SK-N-SH (cell line): ENCODE measurements at regions not wholly inside any gene's neighbourhood (a gene's known extent, or its start where the extent isn't known, plus 50 kb on each side); places are given as distances from the start of the nearest gene placed in this dataset.
"Not testable (repeated sequence)": the region's sequence is repeated elsewhere in the genome, so short reads cannot be mapped to it uniquely, and the experiment has no call there.

Experiments used
- ELF1 ChIP-seq: IDR thresholded peaks from 2 replicates; pipeline ENCODE4 v1.4.0; 2012
- EP300 ChIP-seq, 2 experiments: IDR thresholded peaks; 2 replicates each; pipeline versions ENCODE4 v1.4.0 to v1.6.1; 2012; ENCODE audit warnings: borderline replicate concordance in 1 of 2, low read depth in 1 of 2, low read length in 1 of 2
- EZH2phosphoT487 ChIP-seq: fragments of 200-600 bp; sonication (generic); IDR thresholded peaks from 2 replicates; pipeline ENCODE4 v1.6.1; 2017; ENCODE audit warnings: low read depth, mixed run types, mild to moderate bottlenecking, antibody characterized with exemption, moderate library complexity, borderline replicate concordance
- POLR2AphosphoS5 ChIP-seq: IDR thresholded peaks from 2 replicates; pipeline ENCODE4 v1.6.1; 2012; ENCODE audit warnings: low read depth, low read length
- RAD21 ChIP-seq: IDR thresholded peaks from 2 replicates; pipeline ENCODE4 v1.6.1; 2012; ENCODE audit warnings: mild to moderate bottlenecking, low read length
- RFX5 ChIP-seq: IDR thresholded peaks from 2 replicates; pipeline ENCODE4 v1.6.1; 2012; ENCODE audit warnings: mild to moderate bottlenecking, improper control_type of control experiment, low read length
- TF ChIP-seq, protein P1 (sequence below): fragments of 200-600 bp; sonication (generic); IDR thresholded peaks from 2 replicates; pipeline ENCODE4 v1.6.1; 2017; ENCODE audit warnings: antibody characterized with exemption, mild to moderate bottlenecking, moderate library complexity
- TF ChIP-seq, protein P2 (sequence below): IDR thresholded peaks from 2 replicates; pipeline ENCODE4 v1.6.1; 2012; ENCODE audit warnings: mild to moderate bottlenecking, low read depth, low read length, moderate library complexity

DNA sequence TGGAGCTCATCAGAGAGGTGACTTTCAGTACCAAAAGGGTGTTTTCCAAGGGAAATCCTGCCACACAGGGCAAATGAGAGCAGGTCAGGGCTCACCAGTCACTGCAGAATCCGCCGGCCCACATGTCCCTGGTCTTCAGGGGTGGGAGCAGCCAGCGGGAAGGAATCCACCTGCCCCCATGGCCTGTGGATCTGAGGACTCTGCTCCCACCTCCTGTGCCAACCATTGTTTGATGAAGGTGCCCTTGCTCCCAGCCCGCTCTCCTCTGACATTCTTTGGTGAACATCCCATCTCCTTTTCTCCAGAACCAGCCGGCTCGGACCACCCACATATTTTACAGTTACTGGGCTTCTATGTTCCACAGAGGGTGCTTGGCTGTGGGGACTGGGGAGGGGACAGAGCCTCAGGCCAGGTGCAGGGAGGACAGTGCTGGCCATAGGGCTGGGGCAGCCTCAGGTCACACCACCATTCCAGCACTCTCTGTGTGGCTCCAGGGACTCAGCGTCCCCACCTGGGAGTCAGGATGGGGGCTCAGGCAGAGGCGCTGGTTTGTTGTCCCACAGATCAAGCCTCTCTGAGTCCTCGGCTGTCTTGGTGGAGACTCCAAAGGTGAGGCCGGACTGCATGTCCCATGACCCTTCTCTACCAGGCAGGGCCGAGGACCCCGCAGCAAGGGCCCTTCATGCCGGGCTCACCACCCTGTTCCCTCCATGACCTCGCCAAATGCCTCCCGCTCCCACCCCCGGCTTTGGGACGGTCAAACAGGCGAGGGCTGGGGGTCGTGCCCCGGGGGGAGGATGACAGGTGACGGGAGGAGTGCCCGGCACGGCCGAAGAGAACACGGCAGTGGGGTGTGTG is 183.2 kb upstream of the ZNF469 start:
- not testable (repeated sequence) for TF ChIP-seq POLR2AphosphoS5; RFX5; EP300 (IDR thresholded peaks at IDR 0.05; ENCODE audit: borderline replicate concordance in 1 of 2, low read depth in 1 of 2, low read length in 1 of 2); ELF1; EZH2phosphoT487; RAD21
- TF ChIP-seq, protein P1, sequence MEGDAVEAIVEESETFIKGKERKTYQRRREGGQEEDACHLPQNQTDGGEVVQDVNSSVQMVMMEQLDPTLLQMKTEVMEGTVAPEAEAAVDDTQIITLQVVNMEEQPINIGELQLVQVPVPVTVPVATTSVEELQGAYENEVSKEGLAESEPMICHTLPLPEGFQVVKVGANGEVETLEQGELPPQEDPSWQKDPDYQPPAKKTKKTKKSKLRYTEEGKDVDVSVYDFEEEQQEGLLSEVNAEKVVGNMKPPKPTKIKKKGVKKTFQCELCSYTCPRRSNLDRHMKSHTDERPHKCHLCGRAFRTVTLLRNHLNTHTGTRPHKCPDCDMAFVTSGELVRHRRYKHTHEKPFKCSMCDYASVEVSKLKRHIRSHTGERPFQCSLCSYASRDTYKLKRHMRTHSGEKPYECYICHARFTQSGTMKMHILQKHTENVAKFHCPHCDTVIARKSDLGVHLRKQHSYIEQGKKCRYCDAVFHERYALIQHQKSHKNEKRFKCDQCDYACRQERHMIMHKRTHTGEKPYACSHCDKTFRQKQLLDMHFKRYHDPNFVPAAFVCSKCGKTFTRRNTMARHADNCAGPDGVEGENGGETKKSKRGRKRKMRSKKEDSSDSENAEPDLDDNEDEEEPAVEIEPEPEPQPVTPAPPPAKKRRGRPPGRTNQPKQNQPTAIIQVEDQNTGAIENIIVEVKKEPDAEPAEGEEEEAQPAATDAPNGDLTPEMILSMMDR: not testable (repeated sequence)
- TF ChIP-seq, protein P2, sequence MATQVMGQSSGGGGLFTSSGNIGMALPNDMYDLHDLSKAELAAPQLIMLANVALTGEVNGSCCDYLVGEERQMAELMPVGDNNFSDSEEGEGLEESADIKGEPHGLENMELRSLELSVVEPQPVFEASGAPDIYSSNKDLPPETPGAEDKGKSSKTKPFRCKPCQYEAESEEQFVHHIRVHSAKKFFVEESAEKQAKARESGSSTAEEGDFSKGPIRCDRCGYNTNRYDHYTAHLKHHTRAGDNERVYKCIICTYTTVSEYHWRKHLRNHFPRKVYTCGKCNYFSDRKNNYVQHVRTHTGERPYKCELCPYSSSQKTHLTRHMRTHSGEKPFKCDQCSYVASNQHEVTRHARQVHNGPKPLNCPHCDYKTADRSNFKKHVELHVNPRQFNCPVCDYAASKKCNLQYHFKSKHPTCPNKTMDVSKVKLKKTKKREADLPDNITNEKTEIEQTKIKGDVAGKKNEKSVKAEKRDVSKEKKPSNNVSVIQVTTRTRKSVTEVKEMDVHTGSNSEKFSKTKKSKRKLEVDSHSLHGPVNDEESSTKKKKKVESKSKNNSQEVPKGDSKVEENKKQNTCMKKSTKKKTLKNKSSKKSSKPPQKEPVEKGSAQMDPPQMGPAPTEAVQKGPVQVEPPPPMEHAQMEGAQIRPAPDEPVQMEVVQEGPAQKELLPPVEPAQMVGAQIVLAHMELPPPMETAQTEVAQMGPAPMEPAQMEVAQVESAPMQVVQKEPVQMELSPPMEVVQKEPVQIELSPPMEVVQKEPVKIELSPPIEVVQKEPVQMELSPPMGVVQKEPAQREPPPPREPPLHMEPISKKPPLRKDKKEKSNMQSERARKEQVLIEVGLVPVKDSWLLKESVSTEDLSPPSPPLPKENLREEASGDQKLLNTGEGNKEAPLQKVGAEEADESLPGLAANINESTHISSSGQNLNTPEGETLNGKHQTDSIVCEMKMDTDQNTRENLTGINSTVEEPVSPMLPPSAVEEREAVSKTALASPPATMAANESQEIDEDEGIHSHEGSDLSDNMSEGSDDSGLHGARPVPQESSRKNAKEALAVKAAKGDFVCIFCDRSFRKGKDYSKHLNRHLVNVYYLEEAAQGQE: not testable (repeated sequence)
